CD4-positive, alpha-beta T cell treated with Interferon gamma for 1 hour (primary cell): ENCODE measurements at regions not wholly inside any gene's neighbourhood (a gene's known extent, or its start where the extent isn't known, plus 50 kb on each side); places are given as distances from the start of the nearest gene placed in this dataset.

ENCODE experiments used
- DNase-seq: peaks from one replicate; pipeline ENCODE4 v3.0.0-alpha.2; 2020

GRCh38 chr11:112471731-112472130 is 211.1 kb upstream of the PLET1 start:
- no peak for DNase-seq

- no peak for DNase-seq
Observed at GRCh38 chr11:112477152-112477551, 216.5 kb upstream of the PLET1 start.

- DNase-seq = no peak
Observed at GRCh38 chr11:112477581-112478317, 217.1 kb upstream of the PLET1 start.

GRCh38 chr11:112478806-112479205 is 218.1 kb upstream of the PLET1 start:
- no peak for DNase-seq

- no peak for DNase-seq
Observed at GRCh38 chr11:112481431-112481830, 220.8 kb upstream of the PLET1 start.

GRCh38 chr11:112481893-112482292 is 221.2 kb upstream of the PLET1 start:
- DNase-seq = no peak

- no peak for DNase-seq
Observed at GRCh38 chr11:112485280-112485679, 224.6 kb upstream of the PLET1 start.

- DNase-seq = no peak
Observed at GRCh38 chr11:112497826-112498225, 237.2 kb upstream of the PLET1 start.

- no peak for DNase-seq
Observed at GRCh38 chr11:112498701-112499100, 238.0 kb upstream of the PLET1 start.

GRCh38 chr11:112499153-112499880 is 238.7 kb upstream of the PLET1 start:
- DNase-seq = no peak

GRCh38 chr11:112499881-112500204 is 239.2 kb upstream of the PLET1 start:
- no peak for DNase-seq

- no peak for DNase-seq
Observed at GRCh38 chr11:112503410-112503809, 242.8 kb upstream of the PLET1 start.

GRCh38 chr11:112504056-112504455 is 243.4 kb upstream of the PLET1 start:
- no peak for DNase-seq

GRCh38 chr11:112506852-112507251 is 246.2 kb upstream of the PLET1 start:
- no peak for DNase-seq

GRCh38 chr11:112507281-112507680 is 246.6 kb upstream of the PLET1 start:
- DNase-seq = no peak

GRCh38 chr11:112508750-112509149 is 248.1 kb upstream of the PLET1 start:
- no peak for DNase-seq

- DNase-seq = no peak
Observed at GRCh38 chr11:112509300-112509699, 248.6 kb upstream of the PLET1 start.

- DNase-seq = no peak
Observed at GRCh38 chr11:112511271-112511670, 250.6 kb upstream of the PLET1 start.

- no peak for DNase-seq
Observed at GRCh38 chr11:112511911-112512310, 251.3 kb upstream of the PLET1 start.

GRCh38 chr11:112513417-112513816 is 252.8 kb upstream of the PLET1 start:
- DNase-seq = no peak

- peak; percentile 9 for DNase-seq
Observed at GRCh38 chr11:112514011-112514740, 253.5 kb upstream of the PLET1 start.

GRCh38 chr11:112516261-112516660 is 255.6 kb upstream of the PLET1 start:
- no peak for DNase-seq

- DNase-seq = no peak
Observed at GRCh38 chr11:112516755-112517154, 256.1 kb upstream of the PLET1 start.

GRCh38 chr11:112518371-112518770 is 257.7 kb upstream of the PLET1 start:
- no peak for DNase-seq
